Omental fat pad (tissue), 3 donors: ENCODE measurements at regions not wholly inside any gene's neighbourhood (a gene's known extent, or its start where the extent isn't known, plus 50 kb on each side); places are given as distances from the start of the nearest gene placed in this dataset.

Experiments
- ATAC-seq: fragments of 150-250 bp; one replicate; pipeline ENCODE4 v1.9.1; 2016; ENCODE audit warnings: mild to moderate bottlenecking, moderate library complexity; ENCODE audit not compliant: low FRiP score
- DNase-seq: peaks from one replicate; pipeline ENCODE4 v3.0.0-alpha.2; 2019; ENCODE audit warnings: low spot score
- CTCF ChIP-seq, 3 donors: fragments of 450-650 bp; IDR thresholded peaks; one replicate each; pipeline ENCODE4 v1.5.1; 2016 to 2017; ENCODE audit warnings: antibody characterized with exemption in 3 of 3, mild to moderate bottlenecking in 3 of 3, moderate library complexity in 2 of 3

GRCh38 chr6:156598071-156598854 is 178.9 kb upstream of the ARID1B start:
- no peak for TF ChIP-seq CTCF (IDR thresholded peaks at IDR 0.05)
- DNase-seq (no peak), ATAC-seq (no peak)

GRCh38 chr6:156597095-156597494 is 180.1 kb upstream of the ARID1B start:
- ATAC-seq (no peak), DNase-seq (no peak)
- no peak for TF ChIP-seq CTCF (IDR thresholded peaks at IDR 0.05)

GRCh38 chr6:156595476-156595875 is 181.7 kb upstream of the ARID1B start:
- TF ChIP-seq CTCF (IDR thresholded peaks at IDR 0.05), result no peak
- DNase-seq, result no peak
- no peak for ATAC-seq

GRCh38 chr6:156593893-156594292 is 183.3 kb upstream of the ARID1B start:
- ATAC-seq, result no peak
- TF ChIP-seq CTCF (IDR thresholded peaks at IDR 0.05), result no peak
- no peak for DNase-seq

- ATAC-seq, result no peak
- no peak for TF ChIP-seq CTCF (IDR thresholded peaks at IDR 0.05)
- DNase-seq, result no peak
Observed at GRCh38 chr6:156593127-156593526, 184.1 kb upstream of the ARID1B start.

- no peak for DNase-seq
- no peak for ATAC-seq
- TF ChIP-seq CTCF (IDR thresholded peaks at IDR 0.05), result no peak
Observed at GRCh38 chr6:156590482-156590881, 186.7 kb upstream of the ARID1B start.

- TF ChIP-seq CTCF (IDR thresholded peaks at IDR 0.05), result no peak
Observed at GRCh38 chr6:156589281-156589680, 187.9 kb upstream of the ARID1B start.

More at GRCh38 chr6:156589281-156589680, 187.9 kb upstream of the ARID1B start:
- DNase-seq (no peak), ATAC-seq (no peak)
